PC-3 (cell line): ENCODE measurements at regions not wholly inside any gene's neighbourhood (a gene's known extent, or its start where the extent isn't known, plus 50 kb on each side); places are given as distances from the start of the nearest gene placed in this dataset.

Experiments
- EZH2 ChIP-seq: fragments of 300-600 bp; sonication (generic); IDR thresholded peaks from one replicate; pipeline ENCODE4 v1.6.1; 2017; ENCODE audit warnings: antibody characterized with exemption, mild to moderate bottlenecking, low read length; ENCODE audit not compliant: unreplicated experiment
- TF ChIP-seq, protein P1 (sequence below): fragments of 300-600 bp; sonication (generic); conservative IDR thresholded peaks from 2 replicates; pipeline ENCODE4 v1.5.1; 2017; ENCODE audit warnings: antibody characterized with exemption, low read depth, mild to moderate bottlenecking, low read length

DNA sequence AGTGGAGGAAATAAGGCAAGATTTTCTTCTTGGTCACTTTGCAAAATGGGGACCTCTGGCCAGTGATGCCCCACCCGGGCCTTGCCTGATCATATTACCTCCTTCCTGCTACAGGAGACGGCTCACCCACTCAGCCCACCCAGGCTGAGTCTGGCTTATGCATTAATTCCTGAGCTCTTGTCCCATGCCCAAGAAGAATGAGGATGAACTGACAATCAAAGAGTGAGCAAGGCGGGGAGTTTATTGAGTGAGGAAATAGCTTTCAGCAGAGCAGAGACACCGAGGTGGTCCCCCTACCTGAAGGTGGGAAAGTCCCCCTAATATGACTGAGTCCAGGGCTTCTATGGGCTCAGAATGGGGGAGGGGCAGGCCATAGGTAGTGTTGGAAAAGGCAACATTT is 107.5 kb downstream of the EOMES start:
- TF ChIP-seq, protein P1, sequence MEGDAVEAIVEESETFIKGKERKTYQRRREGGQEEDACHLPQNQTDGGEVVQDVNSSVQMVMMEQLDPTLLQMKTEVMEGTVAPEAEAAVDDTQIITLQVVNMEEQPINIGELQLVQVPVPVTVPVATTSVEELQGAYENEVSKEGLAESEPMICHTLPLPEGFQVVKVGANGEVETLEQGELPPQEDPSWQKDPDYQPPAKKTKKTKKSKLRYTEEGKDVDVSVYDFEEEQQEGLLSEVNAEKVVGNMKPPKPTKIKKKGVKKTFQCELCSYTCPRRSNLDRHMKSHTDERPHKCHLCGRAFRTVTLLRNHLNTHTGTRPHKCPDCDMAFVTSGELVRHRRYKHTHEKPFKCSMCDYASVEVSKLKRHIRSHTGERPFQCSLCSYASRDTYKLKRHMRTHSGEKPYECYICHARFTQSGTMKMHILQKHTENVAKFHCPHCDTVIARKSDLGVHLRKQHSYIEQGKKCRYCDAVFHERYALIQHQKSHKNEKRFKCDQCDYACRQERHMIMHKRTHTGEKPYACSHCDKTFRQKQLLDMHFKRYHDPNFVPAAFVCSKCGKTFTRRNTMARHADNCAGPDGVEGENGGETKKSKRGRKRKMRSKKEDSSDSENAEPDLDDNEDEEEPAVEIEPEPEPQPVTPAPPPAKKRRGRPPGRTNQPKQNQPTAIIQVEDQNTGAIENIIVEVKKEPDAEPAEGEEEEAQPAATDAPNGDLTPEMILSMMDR = no peak
- no peak for TF ChIP-seq EZH2
